Mononuclear cell (primary cell): ENCODE measurements at regions not wholly inside any gene's neighbourhood (a gene's known extent, or its start where the extent isn't known, plus 50 kb on each side); places are given as distances from the start of the nearest gene placed in this dataset.

Experiments
- H3K27me3 ChIP-seq: 2 replicates; pipeline ENCODE4 v1.6.0; 2011; ENCODE audit warnings: low read length, control low read depth; ENCODE audit not compliant: insufficient read depth
- H3K4me1 ChIP-seq: 2 replicates; pipeline ENCODE4 v1.5.1; 2011; ENCODE audit warnings: mild to moderate bottlenecking, low read length, control low read depth; ENCODE audit not compliant: insufficient read depth
- H3K4me3 ChIP-seq: 2 replicates; pipeline ENCODE4 v1.5.1; 2011; ENCODE audit warnings: mild to moderate bottlenecking, low read length, moderate library complexity
- H3K9me3 ChIP-seq: 2 replicates; pipeline ENCODE4 v1.5.1; 2011; ENCODE audit warnings: low read depth, mild to moderate bottlenecking, control low read depth, low read length

DNA sequence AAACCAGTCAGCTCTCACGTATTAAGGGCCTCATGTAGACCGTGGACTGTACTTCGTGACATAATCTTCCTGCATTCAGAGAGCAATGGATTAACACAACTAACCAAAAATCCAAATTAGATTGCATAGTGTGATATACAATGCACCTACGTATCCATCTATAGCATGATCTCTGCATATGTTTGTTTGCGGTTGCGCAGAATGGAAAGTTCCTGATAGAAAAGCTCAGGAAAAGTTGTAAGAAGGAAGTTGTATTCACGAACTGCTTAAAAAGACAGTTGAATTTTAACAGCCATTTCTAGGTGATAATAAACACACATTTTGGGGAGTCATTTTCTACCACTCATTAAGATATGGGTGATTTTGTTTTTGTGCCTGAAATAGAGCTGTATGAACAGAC lies 869.0 kb downstream of the TLE4 start:
- Histone ChIP-seq H3K4me3 (no peak overlapping the region), H3K4me1 (no peaks in the 10 kb centered on the region), H3K9me3 (no peaks in the 10 kb centered on the region), H3K27me3 (no peaks in the 10 kb centered on the region)

DNA sequence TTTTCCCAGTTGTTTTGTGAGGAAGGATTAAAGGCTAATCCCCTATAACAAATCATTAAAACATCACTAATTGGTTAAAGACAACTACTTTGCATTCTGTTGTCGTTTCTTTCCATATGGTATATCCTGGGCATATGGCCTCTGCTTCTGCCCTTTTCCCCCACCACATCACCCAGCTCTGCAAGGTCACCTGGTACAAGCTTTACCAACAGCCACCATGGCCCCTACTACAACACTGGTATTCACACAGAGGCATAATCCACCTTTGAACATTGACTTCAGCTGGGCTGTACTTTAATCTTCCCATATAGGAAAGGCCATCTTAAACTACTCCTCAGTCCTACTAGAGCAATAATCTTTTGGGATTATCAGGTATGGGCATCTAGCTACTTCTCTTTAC lies 866.1 kb downstream of the TLE4 start:
- no peak overlapping the region for H3K4me3 ChIP-seq
- no peaks in the 10 kb centered on the region for H3K9me3 ChIP-seq
- H3K4me1 ChIP-seq: no peaks in the 10 kb centered on the region
- no peaks in the 10 kb centered on the region for H3K27me3 ChIP-seq

DNA sequence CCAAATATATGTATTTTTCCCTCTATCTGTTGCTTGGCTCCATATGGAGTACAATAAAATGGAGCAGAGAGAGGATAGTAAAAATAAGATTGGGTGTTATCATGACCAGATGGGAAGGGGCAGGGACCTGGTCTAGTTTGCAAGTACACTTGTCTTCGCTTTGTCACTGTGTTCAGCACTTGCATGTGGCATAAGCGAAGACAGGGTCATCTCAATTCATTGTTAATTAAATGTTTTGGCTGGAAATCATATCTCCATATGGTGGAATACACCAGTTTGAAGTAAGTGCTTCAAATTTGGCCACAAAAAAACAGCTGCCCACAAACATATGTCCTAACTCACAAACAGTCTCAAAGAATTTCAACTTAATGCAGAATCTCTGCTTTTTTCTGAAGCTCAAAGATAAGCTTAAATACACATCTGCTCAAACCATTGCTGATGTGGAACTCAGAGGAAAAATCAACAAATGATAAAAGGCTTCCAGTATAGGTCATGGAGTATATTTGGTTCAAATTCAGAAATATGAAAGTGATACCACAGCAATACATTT lies 865.4 kb downstream of the TLE4 start:
- H3K27me3 ChIP-seq: no peaks in the 10 kb centered on the region
- no peak overlapping the region for H3K4me3 ChIP-seq
- no peaks in the 10 kb centered on the region for H3K9me3 ChIP-seq
- no peaks in the 10 kb centered on the region for H3K4me1 ChIP-seq

DNA sequence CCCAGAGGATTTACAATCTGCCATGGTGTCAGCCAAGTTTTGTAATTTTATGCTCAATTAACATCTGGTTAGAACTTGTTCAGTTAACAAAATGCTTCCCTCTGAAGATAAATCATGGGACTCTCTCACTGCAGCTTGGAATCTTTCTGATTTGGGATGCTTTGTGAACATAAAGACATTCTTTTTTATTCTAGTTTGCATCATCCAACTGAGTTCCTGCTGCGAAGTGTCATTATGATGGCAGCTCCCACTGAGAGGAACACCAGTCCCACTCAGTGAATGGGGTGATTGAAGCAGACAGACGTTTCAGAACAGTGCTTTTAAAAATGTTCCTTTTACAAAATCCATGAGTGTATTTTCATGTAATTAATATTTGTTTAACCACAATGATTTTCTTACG lies 863.8 kb downstream of the TLE4 start:
- no peaks in the 10 kb centered on the region for H3K27me3 ChIP-seq
- no peaks in the 10 kb centered on the region for H3K4me1 ChIP-seq

DNA sequence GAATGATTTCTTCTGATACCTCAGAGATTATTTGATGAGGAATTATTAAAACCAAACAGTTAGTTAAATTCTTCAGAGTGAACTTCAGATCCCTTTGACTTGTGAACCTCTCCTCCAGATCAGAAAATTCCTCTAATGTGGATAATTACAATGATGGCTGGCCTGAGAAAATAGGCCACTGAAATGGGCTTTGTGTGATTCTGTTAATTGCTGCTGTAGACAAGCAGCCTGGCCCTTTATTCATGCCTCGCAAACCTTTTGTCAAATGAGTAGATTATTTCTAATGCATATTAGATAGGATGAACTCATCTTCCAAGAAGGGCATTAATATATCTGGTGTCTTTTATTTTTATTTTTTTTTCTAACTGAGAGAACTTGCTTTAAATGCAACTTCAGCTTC lies 855.2 kb downstream of the TLE4 start:
- Histone ChIP-seq H3K9me3 (no peaks in the 10 kb centered on the region), H3K27me3 (no peaks in the 10 kb centered on the region), H3K4me3 (no peak overlapping the region), H3K4me1 (no peaks in the 10 kb centered on the region)

More for the DNA sequence above, 863.8 kb downstream of the TLE4 start:
- H3K9me3 ChIP-seq: no peaks in the 10 kb centered on the region
- no peak overlapping the region for H3K4me3 ChIP-seq

DNA sequence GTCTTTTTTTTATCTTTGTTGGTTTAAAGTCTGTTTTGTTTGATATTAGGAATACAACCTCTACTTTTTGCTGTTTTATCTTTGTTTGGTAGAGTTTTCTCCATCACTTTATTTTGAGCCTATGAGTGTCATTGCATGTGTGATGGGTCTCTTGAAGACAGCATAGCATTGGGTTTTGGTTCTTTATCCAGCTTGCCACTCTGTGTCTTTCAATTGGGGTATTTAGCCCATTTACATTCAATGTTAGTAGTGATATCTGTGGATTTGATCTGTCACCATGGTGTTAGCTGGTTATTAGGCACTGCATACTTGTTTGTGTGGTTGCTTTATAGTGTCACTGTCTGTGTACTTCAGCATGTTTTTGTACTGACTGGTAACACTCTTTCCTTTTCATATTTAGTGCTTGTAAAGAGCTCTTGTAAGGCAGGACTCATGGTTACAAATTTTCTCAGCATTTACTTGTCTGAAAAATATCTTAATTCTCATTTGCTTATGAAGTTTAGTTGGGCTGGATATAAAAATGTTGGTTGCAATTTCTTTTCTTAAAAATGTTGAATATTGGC lies 845.5 kb downstream of the TLE4 start:
- Histone ChIP-seq H3K4me1 (no peaks in the 10 kb centered on the region), H3K4me3 (no peak overlapping the region), H3K9me3 (peaks cover 22% of the 10 kb centered on the region), H3K27me3 (no peaks in the 10 kb centered on the region)

DNA sequence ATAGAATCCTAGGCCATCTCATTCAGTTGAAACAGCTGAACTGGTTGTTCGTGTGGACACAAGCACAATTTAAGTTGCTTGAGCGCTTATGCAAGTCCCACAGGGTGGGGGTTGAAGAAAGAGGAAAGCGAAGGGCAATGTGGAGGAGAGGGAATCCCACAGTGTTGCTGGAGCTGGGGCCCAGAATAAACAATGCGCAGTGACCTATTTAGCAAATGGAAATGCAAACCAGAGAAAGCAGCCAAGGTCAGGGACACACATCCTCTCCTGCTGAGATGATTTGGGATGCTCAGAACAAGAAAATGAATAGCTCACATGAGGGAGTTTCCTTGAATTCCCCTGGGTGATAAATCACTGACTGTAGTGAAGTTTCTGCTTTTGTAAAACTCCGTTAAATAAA lies 838.3 kb downstream of the TLE4 start:
- Histone ChIP-seq H3K4me1 (no peaks in the 10 kb centered on the region), H3K9me3 (no peaks in the 10 kb centered on the region), H3K27me3 (no peaks in the 10 kb centered on the region), H3K4me3 (no peak overlapping the region)

DNA sequence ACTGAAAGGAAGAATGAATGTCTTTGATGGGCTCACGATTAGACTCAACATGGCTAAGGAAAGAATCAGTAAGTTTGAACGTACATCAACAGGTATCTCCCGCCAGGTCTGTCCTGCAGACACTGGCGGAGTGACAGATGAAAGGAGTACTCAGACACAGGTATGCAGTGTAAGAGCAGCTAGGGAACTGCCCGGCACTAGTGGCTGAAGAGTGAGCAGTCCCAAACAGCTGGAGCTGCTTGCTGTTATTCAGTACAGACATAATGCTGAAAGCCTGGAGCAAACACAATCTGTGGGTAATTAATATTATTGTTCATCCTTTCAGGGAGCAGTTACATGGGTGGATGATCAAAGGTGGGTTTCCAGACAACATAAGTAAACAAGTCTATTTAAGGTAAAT lies 835.5 kb downstream of the TLE4 start:
- Histone ChIP-seq H3K9me3 (no peaks in the 10 kb centered on the region), H3K4me3 (no peak overlapping the region), H3K27me3 (no peaks in the 10 kb centered on the region), H3K4me1 (no peaks in the 10 kb centered on the region)

DNA sequence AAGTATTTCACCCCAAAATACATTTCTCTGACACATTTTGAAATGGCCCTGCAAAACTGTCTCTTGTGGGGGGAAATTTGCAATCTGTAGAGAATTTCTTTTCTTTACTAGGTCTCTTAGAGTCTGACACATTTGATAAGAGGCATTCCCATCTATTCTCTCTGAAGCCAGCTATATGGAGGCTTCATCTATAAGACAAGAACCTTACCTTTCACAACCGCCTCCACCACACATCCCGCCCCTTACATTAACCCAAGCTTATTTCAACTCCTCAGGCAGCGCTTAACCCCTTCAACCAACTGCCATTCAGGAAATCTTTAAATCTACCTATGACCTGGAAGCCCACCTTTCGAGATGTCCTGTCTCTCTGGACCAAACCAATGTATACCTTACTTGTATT lies 829.5 kb downstream of the TLE4 start:
- H3K4me3 ChIP-seq: no peak overlapping the region
- H3K4me1 ChIP-seq: no peaks in the 10 kb centered on the region

DNA sequence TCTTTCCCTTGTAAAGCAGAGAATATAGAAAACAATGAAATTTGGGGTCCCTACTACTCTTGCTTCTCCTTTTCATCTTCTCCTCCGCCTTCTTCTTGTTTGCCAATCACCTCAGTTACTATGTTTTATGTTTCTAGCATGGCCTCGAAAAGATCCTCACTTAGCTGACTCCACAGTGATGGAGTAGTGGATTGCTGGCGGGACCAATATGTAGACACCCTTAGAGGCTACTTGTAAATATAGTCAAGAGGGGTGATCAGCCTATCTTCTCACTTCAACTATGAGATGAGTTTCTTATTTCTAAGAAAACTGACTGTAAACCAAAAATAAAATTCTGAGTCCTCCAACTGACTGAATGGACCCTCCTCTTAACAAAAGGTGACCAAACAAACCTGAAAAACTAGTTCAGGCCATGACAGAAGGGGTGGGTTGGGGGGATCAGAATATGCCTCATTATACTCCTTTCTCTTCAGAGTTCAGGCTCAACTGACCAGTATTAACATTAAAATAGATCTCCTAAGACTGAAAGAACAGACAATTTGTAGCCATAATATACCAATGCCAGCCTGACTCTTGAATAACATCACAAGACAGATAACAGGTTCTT lies 829.0 kb downstream of the TLE4 start:
- Histone ChIP-seq H3K4me3 (no peak overlapping the region), H3K9me3 (peaks cover 5% of the 10 kb centered on the region), H3K27me3 (no peaks in the 10 kb centered on the region), H3K4me1 (no peaks in the 10 kb centered on the region)

More for the DNA sequence above, 829.5 kb downstream of the TLE4 start:
- Histone ChIP-seq H3K27me3 (no peaks in the 10 kb centered on the region), H3K9me3 (peaks cover 5% of the 10 kb centered on the region)

DNA sequence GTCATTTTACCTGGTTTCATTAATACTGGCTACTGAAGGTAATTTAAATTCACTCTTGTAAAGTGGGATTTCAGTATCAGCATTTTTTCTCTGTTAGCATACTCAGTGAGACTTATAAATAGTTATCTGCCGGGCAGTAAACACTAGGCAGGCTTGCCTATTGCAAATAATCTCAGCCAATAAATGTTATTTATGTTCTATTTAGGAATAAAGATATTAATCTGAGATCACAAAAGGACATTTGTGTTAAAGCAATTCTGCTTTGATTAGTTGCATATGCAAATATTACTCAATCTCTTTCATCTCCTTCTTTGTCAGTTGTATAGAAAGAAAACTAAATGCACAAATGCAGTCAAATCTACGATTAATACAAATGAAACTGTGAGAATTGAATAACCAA lies 827.8 kb downstream of the TLE4 start:
- H3K27me3 ChIP-seq: no peaks in the 10 kb centered on the region
- H3K9me3 ChIP-seq: peaks cover 5% of the 10 kb centered on the region
- H3K4me3 ChIP-seq: no peak overlapping the region
- H3K4me1 ChIP-seq: no peaks in the 10 kb centered on the region

DNA sequence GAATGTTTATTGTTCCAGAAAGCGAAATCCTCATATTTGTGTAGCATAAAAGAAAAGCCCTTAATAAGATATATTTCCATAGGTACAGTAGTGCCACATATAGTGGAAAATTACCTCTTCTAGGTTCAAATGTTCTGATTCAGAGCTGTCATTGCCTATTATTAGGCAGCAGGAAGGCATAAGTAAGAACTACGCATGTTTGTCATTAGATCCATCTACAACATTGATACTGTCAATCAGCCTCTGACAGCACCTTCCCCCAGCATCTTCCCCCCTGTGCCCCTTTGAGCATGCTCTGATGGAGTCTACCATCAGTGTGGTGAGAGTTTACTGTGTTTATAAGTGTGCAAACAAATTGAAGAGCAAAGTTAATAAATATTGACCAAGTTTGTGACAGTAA lies 816.1 kb downstream of the TLE4 start:
- Histone ChIP-seq H3K9me3 (no peaks in the 10 kb centered on the region), H3K4me1 (no peaks in the 10 kb centered on the region), H3K4me3 (no peak overlapping the region), H3K27me3 (no peaks in the 10 kb centered on the region)

DNA sequence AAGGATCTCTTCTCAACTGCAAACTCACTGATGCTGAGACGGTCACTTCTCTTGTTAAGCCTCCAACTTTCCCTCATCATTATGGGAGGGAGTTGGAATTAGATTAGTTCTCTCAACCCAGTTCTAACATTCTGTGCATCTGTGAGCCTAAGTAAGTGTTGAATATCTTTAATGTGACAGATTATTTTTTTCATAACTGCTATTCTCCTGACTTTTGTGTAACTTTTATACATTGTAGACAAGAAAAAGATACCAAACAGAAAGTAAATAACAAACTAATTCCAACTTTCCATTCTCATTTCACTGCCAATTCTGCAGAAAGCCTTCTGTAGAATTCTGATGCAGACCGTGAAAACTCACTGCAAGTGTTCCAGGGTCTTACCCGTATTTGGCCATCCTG lies 813.5 kb downstream of the TLE4 start:
- Histone ChIP-seq H3K27me3 (no peaks in the 10 kb centered on the region), H3K4me3 (no peak overlapping the region), H3K9me3 (no peaks in the 10 kb centered on the region), H3K4me1 (no peaks in the 10 kb centered on the region)

DNA sequence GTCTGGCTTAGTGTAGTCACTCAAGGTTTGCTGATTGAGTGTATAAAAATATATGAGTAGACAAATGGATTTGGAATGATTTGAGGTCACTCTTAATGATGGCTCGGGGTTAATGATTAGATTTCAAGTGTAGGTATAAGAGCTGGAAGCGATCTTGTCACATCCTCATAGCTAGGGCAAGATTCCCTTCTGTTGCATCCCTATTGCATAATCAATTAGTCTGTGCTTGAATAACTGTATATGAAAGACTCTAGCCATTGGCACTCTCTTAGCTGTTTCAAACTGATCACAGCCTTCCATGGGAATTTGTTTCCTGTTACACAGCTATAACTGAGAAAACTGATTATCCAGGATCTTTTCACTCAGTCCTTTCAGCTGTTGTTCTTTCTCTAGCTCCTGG lies 811.6 kb downstream of the TLE4 start:
- Histone ChIP-seq H3K27me3 (no peaks in the 10 kb centered on the region), H3K9me3 (no peaks in the 10 kb centered on the region), H3K4me1 (no peaks in the 10 kb centered on the region), H3K4me3 (no peak overlapping the region)

DNA sequence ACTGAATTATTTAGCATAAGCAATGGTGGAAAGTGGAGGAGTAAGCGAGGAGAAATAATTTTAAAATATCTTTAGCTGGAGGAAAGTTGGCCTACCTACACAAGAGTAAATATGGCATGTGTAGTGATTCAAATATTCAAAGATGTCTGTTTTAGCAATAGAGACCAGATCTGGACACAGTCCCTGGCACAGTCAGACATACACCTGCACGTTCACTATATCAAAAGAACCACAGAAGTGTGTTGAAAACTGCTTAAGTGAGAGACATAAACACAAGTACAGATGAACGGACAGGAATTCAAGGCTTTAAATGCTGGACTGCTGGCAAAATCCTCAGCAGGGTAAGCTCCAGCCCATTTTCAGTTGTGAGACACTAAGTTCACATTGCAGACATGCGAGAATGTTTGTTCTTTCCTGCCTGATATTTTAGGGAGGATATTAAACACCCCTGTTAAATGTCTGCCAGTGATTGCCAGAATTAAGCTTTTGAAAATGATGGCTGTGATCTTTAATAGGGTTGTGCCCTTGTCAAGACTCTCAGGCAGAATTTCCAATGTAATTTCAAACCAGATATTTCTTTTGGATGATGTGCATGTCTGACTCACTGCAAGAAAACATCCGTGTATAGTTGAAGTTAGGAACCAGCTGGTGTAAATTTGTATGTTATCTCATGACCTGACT lies 810.6 kb downstream of the TLE4 start:
- H3K4me3 ChIP-seq: no peak overlapping the region
- no peaks in the 10 kb centered on the region for H3K27me3 ChIP-seq
- H3K4me1 ChIP-seq: no peaks in the 10 kb centered on the region
- no peaks in the 10 kb centered on the region for H3K9me3 ChIP-seq

DNA sequence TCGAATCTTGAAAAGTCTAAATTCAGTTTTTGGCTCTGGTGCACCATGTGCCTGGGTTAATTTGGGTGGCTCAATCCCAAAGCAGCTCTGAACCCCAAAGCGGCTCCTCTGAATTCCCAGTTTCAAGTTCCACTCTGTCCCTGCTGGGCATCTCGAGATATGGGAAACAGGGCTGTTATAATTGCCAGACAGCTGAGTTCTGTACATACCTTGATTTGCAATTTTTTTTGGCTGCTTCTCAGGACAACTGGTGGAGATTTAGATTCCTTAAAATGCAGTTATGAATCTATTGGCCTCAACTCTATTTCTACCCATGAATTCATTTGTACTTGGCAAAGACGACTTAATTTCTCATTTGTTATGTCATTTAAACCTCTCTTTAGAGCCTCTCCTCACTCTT lies 808.5 kb downstream of the TLE4 start:
- no peaks in the 10 kb centered on the region for H3K4me1 ChIP-seq
- H3K9me3 ChIP-seq: no peaks in the 10 kb centered on the region
- no peaks in the 10 kb centered on the region for H3K27me3 ChIP-seq
- no peak overlapping the region for H3K4me3 ChIP-seq
